Motor neuron (in vitro differentiated cells): ENCODE measurements at regions not wholly inside any gene's neighbourhood (a gene's known extent, or its start where the extent isn't known, plus 50 kb on each side); places are given as distances from the start of the nearest gene placed in this dataset.
"Not testable (repeated sequence)": the region's sequence is repeated elsewhere in the genome, so short reads cannot be mapped to it uniquely, and the experiment has no call there.

ENCODE experiments used
- ATAC-seq, 8 experiments: fragments of 200-7000 bp; cut with Tn5 transposase; replicated peaks in 6 of 8; 2 replicates each; pipeline ENCODE4 v1.8.0; 2021; ENCODE audit warnings: mild to moderate bottlenecking in 8 of 8, moderate library complexity in 8 of 8
- H3K27ac ChIP-seq, 2 donors: fragments of 250-450 bp; sonication (Bioruptor Pico); 2 replicates each; pipeline ENCODE4 v1.9.0; 2021; ENCODE audit warnings: antibody characterized with exemption in 2 of 2, mild to moderate bottlenecking in 2 of 2, moderate library complexity in 1 of 2
- H3K4me1 ChIP-seq, 2 donors: fragments of 250-450 bp; sonication (Bioruptor Pico); replicated peaks in 1 of 2; 2 replicates each; pipeline ENCODE4 v1.6.1; 2021; ENCODE audit warnings: antibody characterized with exemption in 2 of 2, mild to moderate bottlenecking in 2 of 2, moderate library complexity in 1 of 2
- H3K4me3 ChIP-seq, 5 donors: fragments of 250-450 bp; sonication (Bioruptor Pico); 2 replicates each; pipeline ENCODE4 v1.9.0; 2021; ENCODE audit warnings: antibody characterized with exemption in 5 of 5, mild to moderate bottlenecking in 5 of 5, moderate library complexity in 4 of 5
- WGBS, 10 experiments: fragments of 450-650 bp; shearing (Covaris generic); methylation state at CpG; one replicate each; pipeline ENCODE4 v1.0.0; 2022; 5-methylcytosine and 5-hydroxymethylcytosine counted together
- in situ Hi-C, 9 experiments: fragments of 400-800 bp; cut with MboI; loops; one replicate each; pipeline ENCODE4 v1.15.0; 2021; ENCODE audit warnings: low sequenced_read_pairs in 9 of 9, low pct_unique_long_range_greater_than_20kb in 2 of 9; ENCODE audit not compliant: unreplicated experiment in 9 of 9

DNA sequence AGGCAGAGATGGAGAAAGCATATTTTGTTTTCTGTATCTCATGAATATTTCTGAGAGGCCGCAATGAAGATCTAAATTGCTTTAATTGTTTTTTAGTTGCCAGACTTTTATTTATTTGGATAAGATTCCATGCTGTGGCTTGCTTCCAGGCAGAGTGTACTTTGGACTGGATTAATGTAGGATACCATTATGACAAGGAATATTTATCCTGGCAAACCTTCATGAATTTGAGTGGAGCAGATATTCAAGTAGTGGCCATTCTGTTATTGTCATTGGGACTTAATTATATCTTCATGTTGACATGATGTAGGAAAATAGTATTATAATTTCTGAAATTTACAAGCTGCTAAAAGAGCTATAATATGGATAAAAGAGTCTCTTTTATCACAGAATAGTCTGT lies 182.9 kb downstream of the C4orf33 start:
- in situ Hi-C loops = no loop called here
- no peaks in the 10 kb centered on the region for H3K4me1 ChIP-seq
- no peak overlapping the region for H3K4me3 ChIP-seq
- ATAC-seq = no peak
- H3K27ac ChIP-seq = no peak overlapping the region
- 0 to 100% (median 36%) methylated on average over 1 of the region's 1 CpG; no CpG with 5 or more reads in 3 of the 10 experiments for WGBS, 10 experiments

DNA sequence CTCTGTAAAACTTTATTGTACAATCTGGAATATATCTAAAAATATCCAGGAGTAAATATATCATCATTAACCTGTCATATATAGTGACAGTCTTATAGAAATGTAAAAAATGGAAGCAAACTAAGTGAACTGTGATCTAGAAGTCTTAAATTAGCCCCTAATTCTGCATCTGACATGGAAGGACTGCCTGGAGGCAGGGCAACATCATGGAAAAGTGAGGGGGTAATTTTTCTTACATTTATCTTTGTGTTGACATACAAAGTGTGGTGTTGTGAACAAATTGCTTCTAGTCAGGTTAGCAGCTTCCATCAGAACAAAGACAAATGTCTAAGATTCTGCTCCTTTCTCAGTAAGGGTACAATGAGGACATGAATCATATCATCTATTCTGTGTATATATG lies 186.3 kb downstream of the C4orf33 start:
- in situ Hi-C loops = no loop called here
- peak in 5 of 8 experiments; percentile 69 to 98 (median 97) for ATAC-seq
- H3K4me1 ChIP-seq = no peaks in the 10 kb centered on the region
- no peak overlapping the region for H3K27ac ChIP-seq
- H3K4me3 ChIP-seq = no peak overlapping the region

DNA sequence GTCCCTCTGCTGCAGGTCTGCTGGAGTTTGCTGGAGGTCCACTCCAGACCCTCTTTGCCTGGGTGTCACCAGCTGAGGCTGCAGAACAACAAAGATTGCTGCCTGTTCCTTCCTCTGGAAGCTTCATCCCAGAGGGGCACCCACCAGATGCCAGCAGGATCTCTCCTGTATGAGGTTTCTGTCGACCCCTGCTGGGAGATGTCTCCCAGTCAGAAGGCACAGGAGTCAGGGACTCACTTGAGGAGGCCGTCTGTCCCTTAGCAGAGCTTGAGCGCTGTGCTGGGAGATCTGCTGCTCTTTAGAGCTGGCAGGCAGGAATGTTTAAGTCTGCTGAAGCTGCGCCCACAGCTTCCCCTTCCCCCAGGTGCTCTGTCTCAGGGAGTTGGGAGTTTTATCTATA lies 196.2 kb downstream of the C4orf33 start:
- H3K4me1 ChIP-seq, H3K4me3 ChIP-seq, ATAC-seq, H3K27ac ChIP-seq, in situ Hi-C loops: not testable (repeated sequence)
- WGBS, 10 experiments = 33 to 100% (median 83%) methylated on average over 1 to 3 of the region's 4 CpGs; no CpG with 5 or more reads in 5 of the 10 experiments

- 21 to 100% (median 94%) methylated on average over 1 to 2 of the region's 2 CpGs; no CpG with 5 or more reads in 1 of the 10 experiments for WGBS, 10 experiments
Measured at GRCh38 chr4:129314781-129315180, 218.8 kb downstream of the C4orf33 start.

DNA sequence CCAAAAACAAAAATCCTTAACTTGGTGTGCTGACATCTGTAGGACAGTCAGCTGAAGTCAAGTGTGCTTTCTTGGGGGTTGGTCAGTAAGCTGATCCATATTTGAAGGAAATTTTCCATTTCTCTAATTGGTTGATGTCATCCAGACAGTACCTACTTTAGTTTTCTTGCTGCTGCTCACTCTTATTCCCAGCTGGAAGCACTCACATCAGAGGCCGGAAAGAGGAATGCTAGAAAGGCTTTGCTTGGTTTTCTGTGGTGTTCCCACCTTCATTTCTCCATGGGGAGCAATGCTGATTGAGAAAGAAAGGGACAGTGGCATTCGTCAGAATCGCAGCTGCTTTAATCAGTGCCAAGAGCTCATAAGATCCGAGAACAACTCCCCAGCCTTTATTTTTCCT lies 227.0 kb downstream of the C4orf33 start:
- 0 to 60% (median 34%) methylated on average over 2 to 4 of the region's 4 CpGs; no CpG with 5 or more reads in 1 of the 10 experiments for WGBS, 10 experiments
- ATAC-seq = no peak
- no peak overlapping the region for H3K4me3 ChIP-seq

More at GRCh38 chr4:129314781-129315180, 218.8 kb downstream of the C4orf33 start:
- no peak for ATAC-seq
- Histone ChIP-seq H3K4me1 (no peaks in the 10 kb centered on the region), H3K4me3 (no peak overlapping the region), H3K27ac (no peak overlapping the region)
- in situ Hi-C loops = no loop called here

DNA sequence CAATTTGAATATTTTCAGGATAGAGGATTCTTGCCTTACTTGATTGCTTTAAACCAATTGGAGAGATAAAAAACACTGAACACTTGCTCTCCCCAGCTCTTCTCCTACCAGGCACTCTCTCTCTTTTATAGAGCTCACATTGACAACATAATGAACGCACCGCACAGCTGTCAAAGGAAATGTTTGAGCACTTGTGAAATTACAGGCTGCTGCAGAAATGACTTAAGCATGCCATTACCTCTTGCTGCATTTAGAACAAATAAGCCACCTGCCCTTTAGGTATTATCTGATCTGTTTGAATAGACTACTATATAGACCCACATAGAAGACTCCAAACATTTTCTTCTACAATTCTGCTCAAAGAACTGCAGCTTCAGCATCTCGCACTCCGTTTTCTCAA lies 227.7 kb downstream of the C4orf33 start:
- in situ Hi-C loops = no loop called here
- WGBS, 10 experiments = 0 to 92% (median 63%) methylated on average over 1 to 4 of the region's 4 CpGs; no CpG with 5 or more reads in 1 of the 10 experiments
- peak in 4 of 8 experiments; percentile 45 to 59 (median 52) for ATAC-seq
- H3K27ac ChIP-seq = no peak overlapping the region
- no peak overlapping the region for H3K4me3 ChIP-seq
- H3K4me1 ChIP-seq = peaks cover 7 to 18% of the 10 kb centered on the region in 2 donors

More for the DNA sequence above, 227.0 kb downstream of the C4orf33 start:
- Histone ChIP-seq H3K27ac (no peak overlapping the region), H3K4me1 (peaks cover 7 to 18% of the 10 kb centered on the region in 2 donors)
- in situ Hi-C loops = no loop called here

DNA sequence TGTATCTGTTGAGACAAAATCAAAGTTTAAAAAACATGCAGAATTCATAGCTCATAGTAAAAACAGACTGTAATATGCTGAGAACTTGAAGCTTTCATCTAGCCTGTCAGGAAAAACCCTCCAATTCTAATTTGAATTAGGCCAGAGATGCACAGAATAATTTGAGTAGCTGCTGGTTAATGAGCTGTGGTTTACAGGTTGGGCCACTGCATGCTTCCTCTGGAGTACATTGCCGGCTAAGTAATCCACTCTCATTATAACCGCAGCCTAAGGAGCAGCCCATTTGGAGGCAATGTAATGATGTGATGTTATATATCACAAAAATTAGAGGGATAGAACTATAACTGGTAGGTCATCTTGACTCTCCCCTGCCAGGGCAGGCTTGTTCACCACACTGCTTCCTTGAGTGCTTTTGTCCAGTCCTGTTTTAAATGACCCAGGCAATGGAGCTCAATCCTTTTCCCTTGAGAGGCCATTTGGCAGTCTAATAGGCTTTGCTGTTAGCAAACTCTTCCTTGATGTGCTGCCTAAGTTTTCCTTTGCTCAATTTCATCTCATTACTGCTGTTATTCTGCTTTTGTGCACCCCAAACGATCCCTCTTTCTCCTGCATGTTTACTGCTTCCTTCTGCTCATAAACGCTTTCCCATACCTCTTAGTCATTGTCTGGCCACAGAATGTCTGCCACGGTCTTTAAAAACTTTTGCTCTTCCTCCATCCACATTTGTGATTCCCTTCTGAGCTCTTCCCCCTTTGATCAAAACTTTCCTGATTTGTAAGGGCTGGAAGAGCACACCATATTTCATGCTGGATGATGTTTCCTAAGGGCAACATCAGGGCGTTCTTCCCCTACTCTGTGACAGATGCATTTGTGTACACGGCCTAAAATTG lies 230.9 kb downstream of the C4orf33 start:
- no peak for ATAC-seq
- no peak overlapping the region for H3K27ac ChIP-seq
- 0 to 100% (median 54%) methylated on average over 2 to 7 of the region's 7 CpGs for WGBS, 10 experiments

GRCh38 chr4:129327637-129328036 lies 231.7 kb downstream of the C4orf33 start:
- peaks cover 7 to 18% of the 10 kb centered on the region in 2 donors for H3K4me1 ChIP-seq
- ATAC-seq = no peak
- 29 to 100% (median 93%) methylated on average over 2 of the region's 2 CpGs; no CpG with 5 or more reads in 3 of the 10 experiments for WGBS, 10 experiments
- no peak overlapping the region for H3K4me3 ChIP-seq
- no peak overlapping the region for H3K27ac ChIP-seq
- in situ Hi-C loops = no loop called here

More for the DNA sequence above, 230.9 kb downstream of the C4orf33 start:
- Histone ChIP-seq H3K4me3 (no peak overlapping the region), H3K4me1 (peaks cover 7 to 18% of the 10 kb centered on the region in 2 donors)
- in situ Hi-C loops = no loop called here

GRCh38 chr4:129328162-129328561 lies 232.2 kb downstream of the C4orf33 start:
- Histone ChIP-seq H3K27ac (no peak overlapping the region), H3K4me1 (peaks cover 7 to 17% of the 10 kb centered on the region in 2 donors), H3K4me3 (no peak overlapping the region)
- in situ Hi-C loops = no loop called here
- 10 to 100% (median 88%) methylated on average over 1 to 3 of the region's 3 CpGs; no CpG with 5 or more reads in 1 of the 10 experiments for WGBS, 10 experiments
- no peak for ATAC-seq

DNA sequence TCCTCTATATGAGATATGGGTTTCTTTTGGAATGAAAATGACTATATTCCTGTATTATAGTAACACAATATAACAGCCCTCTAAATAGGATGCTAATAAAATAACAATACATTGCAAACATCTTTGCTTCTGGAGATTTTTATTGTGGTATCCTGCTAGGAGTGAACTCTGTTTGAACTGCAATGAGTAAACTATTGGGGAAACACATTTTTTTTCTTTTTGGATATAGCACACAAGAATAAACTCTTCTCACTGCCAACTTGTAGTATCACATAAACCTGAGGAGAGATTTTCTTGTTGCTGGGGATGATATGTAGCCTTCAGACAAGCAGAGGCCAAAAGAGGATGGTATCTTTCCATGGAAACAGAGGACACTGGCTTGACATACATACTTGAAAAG lies 238.2 kb downstream of the C4orf33 start:
- Histone ChIP-seq H3K27ac (no peak overlapping the region), H3K4me3 (no peak overlapping the region), H3K4me1 (peaks cover 18 to 25% of the 10 kb centered on the region in 2 donors)
- in situ Hi-C loops = no loop called here
- peak in 1 of 8 experiments; percentile 24 for ATAC-seq

GRCh38 chr4:129335276-129335675 lies 239.3 kb downstream of the C4orf33 start:
- Histone ChIP-seq H3K4me1 (peaks cover 18 to 25% of the 10 kb centered on the region in 2 donors), H3K4me3 (no peak overlapping the region), H3K27ac (no peak overlapping the region)
- peak in 5 of 8 experiments; percentile 98 to 100 (median 99) for ATAC-seq
- WGBS, 10 experiments = 0 to 75% (median 60%) methylated on average over 1 to 6 of the region's 7 CpGs; no CpG with 5 or more reads in 2 of the 10 experiments
- in situ Hi-C loops = no loop called here

- in situ Hi-C loops = no loop called here
- peaks cover 18 to 25% of the 10 kb centered on the region in 2 donors for H3K4me1 ChIP-seq
- WGBS, 10 experiments = 0 to 100% (median 56%) methylated on average over 1 to 5 of the region's 5 CpGs
- ATAC-seq = peak in 2 of 8 experiments; percentile 14 to 16
- H3K4me3 ChIP-seq = no peak overlapping the region
- peak overlapping the region; percentile 5 to 56 for H3K27ac ChIP-seq
Measured at GRCh38 chr4:129335818-129336217, 239.9 kb downstream of the C4orf33 start.

- peak overlapping the region in 1 of 2 donors; percentile 56 for H3K27ac ChIP-seq
- ATAC-seq = no peak
- H3K4me1 ChIP-seq = peaks cover 18 to 25% of the 10 kb centered on the region in 2 donors
- in situ Hi-C loops = no loop called here
- WGBS, 10 experiments = 0 to 88% (median 22%) methylated on average over 1 to 4 of the region's 4 CpGs; no CpG with 5 or more reads in 3 of the 10 experiments
- no peak overlapping the region for H3K4me3 ChIP-seq
Measured at GRCh38 chr4:129336457-129337227, 240.7 kb downstream of the C4orf33 start.
